Right cardiac atrium (tissue), 5 donors: ENCODE measurements at regions not wholly inside any gene's neighbourhood (a gene's known extent, or its start where the extent isn't known, plus 50 kb on each side); places are given as distances from the start of the nearest gene placed in this dataset.
"Not testable (repeated sequence)": the region's sequence is repeated elsewhere in the genome, so short reads cannot be mapped to it uniquely, and the experiment has no call there.

Experiments used
- ATAC-seq, 2 donors: fragments of 200-7000 bp; cut with Tn5 transposase; one replicate each; pipeline versions ENCODE4 v1.8.0 to v1.9.1; 2020; ENCODE audit warnings: moderate library complexity in 2 of 2, mild to moderate bottlenecking in 1 of 2
- DNase-seq, 3 donors: peaks; one replicate each; pipeline ENCODE4 v3.0.0-alpha.2; 2020
- H3K27ac ChIP-seq: one replicate; pipeline ENCODE4 v1.5.1; 2013; ENCODE audit warnings: mild to moderate bottlenecking, low read length, control low read depth, moderate library complexity
- H3K27me3 ChIP-seq: one replicate; pipeline ENCODE4 v1.6.1; 2013; ENCODE audit not compliant: control insufficient read depth, insufficient read depth
- H3K4me1 ChIP-seq: one replicate; pipeline ENCODE4 v1.6.1; 2013; ENCODE audit warnings: low read length; ENCODE audit not compliant: control insufficient read depth, insufficient read depth
- H3K4me3 ChIP-seq: one replicate; pipeline ENCODE4 v1.5.1; 2013; ENCODE audit warnings: low read length, control low read depth
- H3K9me3 ChIP-seq: one replicate; pipeline ENCODE4 v1.6.1; 2013; ENCODE audit warnings: low read length; ENCODE audit not compliant: control insufficient read depth
- WGBS: extraction: QIAGEN DNeasy Blood & Tissue Kit; methylation state at CpG from one replicate; pipeline ENCODE4 v1.1.7; 2013; 5-methylcytosine and 5-hydroxymethylcytosine counted together
- intact Hi-C, 4 donors: fragments of 100-400 bp; cut with DNase I; formaldehyde crosslinking; loops; one replicate each; pipeline versions ENCODE4 v1.11.0 to v1.14.0; 2022 to 2023
- donor health status: healthy with polysubstance abuse.
- donor health status: DM: no; HTN: yes; CAD: no.
- donor health status: DM: no; HTN: no; CAD: no.
- donor health status: DM: no; HTN: yes; CAD: no; lungs with severe emphysema.
- donor health status: DM: yes; HTN: yes; CAD: no.

- WGBS, result 71% methylated on average over 2 of the region's 2 CpGs
These were observed 932.0 kb upstream of the PCDH7 start for GRCh38 chr4:29788123-29788522.

GRCh38 chr4:29805245-29805644 is 914.9 kb upstream of the PCDH7 start:
- ATAC-seq, result no peak
- no peak overlapping the region for H3K27ac ChIP-seq
- H3K4me3 ChIP-seq, result no peak overlapping the region
- no peaks in the 10 kb centered on the region for H3K9me3 ChIP-seq
- DNase-seq, result no peak
- H3K27me3 ChIP-seq, result no peaks in the 10 kb centered on the region
- intact Hi-C loops, result no loop called here
- H3K4me1 ChIP-seq, result no peaks in the 10 kb centered on the region
- 21% methylated on average over 2 of the region's 2 CpGs for WGBS

More at GRCh38 chr4:29788123-29788522, 932.0 kb upstream of the PCDH7 start:
- H3K27ac ChIP-seq, ATAC-seq, DNase-seq, H3K4me1 ChIP-seq, intact Hi-C loops, H3K27me3 ChIP-seq, H3K4me3 ChIP-seq, H3K9me3 ChIP-seq: not testable (repeated sequence)

GRCh38 chr4:29805916-29806480 is 914.2 kb upstream of the PCDH7 start:
- intact Hi-C loops, result no loop called here
- 56% methylated on average over 3 of the region's 3 CpGs for WGBS
- H3K27ac ChIP-seq, result no peak overlapping the region
- no peaks in the 10 kb centered on the region for H3K9me3 ChIP-seq
- H3K4me3 ChIP-seq, result no peak overlapping the region
- ATAC-seq, result no peak
- H3K4me1 ChIP-seq, result no peaks in the 10 kb centered on the region
- DNase-seq, result no peak
- no peaks in the 10 kb centered on the region for H3K27me3 ChIP-seq

- WGBS, result 84% methylated on average over 4 of the region's 4 CpGs
- no peak overlapping the region for H3K27ac ChIP-seq
- no peak overlapping the region for H3K4me3 ChIP-seq
- DNase-seq (no peak), ATAC-seq (no peak)
- intact Hi-C loops, result no loop called here
- no peaks in the 10 kb centered on the region for H3K9me3 ChIP-seq
- no peaks in the 10 kb centered on the region for H3K4me1 ChIP-seq
- H3K27me3 ChIP-seq, result no peaks in the 10 kb centered on the region
These were observed 902.2 kb upstream of the PCDH7 start for GRCh38 chr4:29817961-29818360.

GRCh38 chr4:29829067-29829466 is 891.1 kb upstream of the PCDH7 start:
- intact Hi-C loops, result no loop called here
- DNase-seq (no peak), ATAC-seq (no peak)
- no peak overlapping the region for H3K4me3 ChIP-seq
- 87% methylated on average over 2 of the region's 2 CpGs for WGBS
- no peaks in the 10 kb centered on the region for H3K9me3 ChIP-seq
- H3K27ac ChIP-seq, result no peak overlapping the region
- no peaks in the 10 kb centered on the region for H3K4me1 ChIP-seq
- H3K27me3 ChIP-seq, result no peaks in the 10 kb centered on the region

- Histone ChIP-seq H3K4me1 (no peaks in the 10 kb centered on the region), H3K27ac (no peak overlapping the region), H3K4me3 (no peak overlapping the region), H3K9me3 (no peaks in the 10 kb centered on the region), H3K27me3 (no peaks in the 10 kb centered on the region)
- intact Hi-C loops, result no loop called here
- no peak for ATAC-seq
- DNase-seq, result no peak
These were observed 867.6 kb upstream of the PCDH7 start for GRCh38 chr4:29852537-29852936.

GRCh38 chr4:29853833-29854232 is 866.3 kb upstream of the PCDH7 start:
- no peaks in the 10 kb centered on the region for H3K27me3 ChIP-seq
- WGBS, result 78% methylated on average over 2 of the region's 2 CpGs
- H3K27ac ChIP-seq, result no peak overlapping the region
- DNase-seq, result no peak
- no peak for ATAC-seq
- intact Hi-C loops, result no loop called here
- no peaks in the 10 kb centered on the region for H3K4me1 ChIP-seq
- no peaks in the 10 kb centered on the region for H3K9me3 ChIP-seq
- no peak overlapping the region for H3K4me3 ChIP-seq

GRCh38 chr4:29861307-29861706 is 858.9 kb upstream of the PCDH7 start:
- intact Hi-C loops, result no loop called here
- H3K27ac ChIP-seq, result no peak overlapping the region
- no peaks in the 10 kb centered on the region for H3K9me3 ChIP-seq
- no peak overlapping the region for H3K4me3 ChIP-seq
- H3K4me1 ChIP-seq, result no peaks in the 10 kb centered on the region
- ATAC-seq (no peak), DNase-seq (no peak)
- 73% methylated on average over 1 of the region's 1 CpG for WGBS
- no peaks in the 10 kb centered on the region for H3K27me3 ChIP-seq

- Histone ChIP-seq H3K27me3 (no peaks in the 10 kb centered on the region), H3K9me3 (no peaks in the 10 kb centered on the region), H3K27ac (no peak overlapping the region), H3K4me1 (no peaks in the 10 kb centered on the region), H3K4me3 (no peak overlapping the region)
- DNase-seq (no peak), ATAC-seq (no peak)
- WGBS, result 43% methylated on average over 1 of the region's 1 CpG
- intact Hi-C loops, result no loop called here
These were observed 852.8 kb upstream of the PCDH7 start for GRCh38 chr4:29867412-29867811.

GRCh38 chr4:29900336-29900735 is 819.8 kb upstream of the PCDH7 start:
- ATAC-seq (no peak), DNase-seq (no peak)
- H3K9me3 ChIP-seq, result no peaks in the 10 kb centered on the region
- no peak overlapping the region for H3K27ac ChIP-seq
- H3K27me3 ChIP-seq, result no peaks in the 10 kb centered on the region
- 95% methylated on average over 3 of the region's 3 CpGs for WGBS
- no peak overlapping the region for H3K4me3 ChIP-seq
- no peaks in the 10 kb centered on the region for H3K4me1 ChIP-seq
- intact Hi-C loops, result no loop called here

GRCh38 chr4:29908276-29908675 is 811.9 kb upstream of the PCDH7 start:
- DNase-seq (no peak), ATAC-seq (no peak)
- no peak overlapping the region for H3K4me3 ChIP-seq
- H3K27ac ChIP-seq, result no peak overlapping the region
- 66% methylated on average over 2 of the region's 2 CpGs for WGBS
- H3K9me3 ChIP-seq, result no peaks in the 10 kb centered on the region
- H3K27me3 ChIP-seq, result no peaks in the 10 kb centered on the region
- intact Hi-C loops, result no loop called here
- H3K4me1 ChIP-seq, result no peaks in the 10 kb centered on the region

- Histone ChIP-seq H3K27ac (no peak overlapping the region), H3K4me3 (no peak overlapping the region), H3K27me3 (no peaks in the 10 kb centered on the region), H3K4me1 (no peaks in the 10 kb centered on the region), H3K9me3 (no peaks in the 10 kb centered on the region)
- intact Hi-C loops, result no loop called here
- 79% methylated on average over 2 of the region's 2 CpGs for WGBS
- no peak for ATAC-seq
- DNase-seq, result no peak
These were observed 792.3 kb upstream of the PCDH7 start for GRCh38 chr4:29927895-29928294.
